T-helper 2 cell treated with Interferon-gamma antibody and Interleukin-4, amounts not matched to agents 5 μg/mL and 100 μg/mL, for 36 hours (primary cell): ENCODE measurements at regions not wholly inside any gene's neighbourhood (a gene's known extent, or its start where the extent isn't known, plus 50 kb on each side); places are given as distances from the start of the nearest gene placed in this dataset.
"Not testable (repeated sequence)": the region's sequence is repeated elsewhere in the genome, so short reads cannot be mapped to it uniquely, and the experiment has no call there.

Experiments used
- DNase-seq: peaks from one replicate; pipeline ENCODE4 v3.0.0; 2021; ENCODE audit warnings: low spot score
- H3K27ac Mint-ChIP-seq: one replicate; pipeline ENCODE4 v1.8.0; 2021; ENCODE audit warnings: mild to moderate bottlenecking, mixed read lengths
- H3K27me3 Mint-ChIP-seq: one replicate; pipeline ENCODE4 v1.8.0; 2021; ENCODE audit warnings: low read depth, mixed read lengths
- H3K36me3 Mint-ChIP-seq: one replicate; pipeline ENCODE4 v1.8.0; 2021; ENCODE audit warnings: low read depth, mixed read lengths
- H3K4me1 Mint-ChIP-seq: one replicate; pipeline ENCODE4 v1.8.0; 2021; ENCODE audit warnings: low read depth, mixed read lengths
- H3K4me3 Mint-ChIP-seq: one replicate; pipeline ENCODE4 v1.8.0; 2022; ENCODE audit warnings: mild to moderate bottlenecking, moderate library complexity, mixed read lengths
- H3K9me3 Mint-ChIP-seq: one replicate; pipeline ENCODE4 v1.8.0; 2021; ENCODE audit warnings: mixed read lengths

GRCh38 chr13:79908381-79908780 is 427.4 kb downstream of the NDFIP2 start:
- Mint-ChIP-seq H3K36me3 (no peaks in the 10 kb centered on the region), H3K4me1 (no peaks in the 10 kb centered on the region), H3K27me3 (no peaks in the 10 kb centered on the region), H3K9me3 (no peaks in the 10 kb centered on the region), H3K4me3 (no peak overlapping the region), H3K27ac (no peak overlapping the region)
- DNase-seq: no peak

GRCh38 chr13:79907527-79907926 is 426.6 kb downstream of the NDFIP2 start:
- no peaks in the 10 kb centered on the region for H3K36me3 Mint-ChIP-seq
- no peaks in the 10 kb centered on the region for H3K27me3 Mint-ChIP-seq
- no peaks in the 10 kb centered on the region for H3K4me1 Mint-ChIP-seq
- no peak for DNase-seq
- H3K4me3 Mint-ChIP-seq: no peak overlapping the region
- H3K9me3 Mint-ChIP-seq: no peaks in the 10 kb centered on the region
- no peak overlapping the region for H3K27ac Mint-ChIP-seq

- Mint-ChIP-seq H3K27me3 (no peaks in the 10 kb centered on the region), H3K4me1 (no peaks in the 10 kb centered on the region), H3K4me3 (no peak overlapping the region), H3K36me3 (no peaks in the 10 kb centered on the region), H3K9me3 (no peaks in the 10 kb centered on the region), H3K27ac (no peak overlapping the region)
- DNase-seq: no peak
These were observed 425.4 kb downstream of the NDFIP2 start for GRCh38 chr13:79906345-79906744.

GRCh38 chr13:79905018-79905417 is 424.1 kb downstream of the NDFIP2 start:
- Mint-ChIP-seq H3K36me3 (no peaks in the 10 kb centered on the region), H3K4me1 (no peaks in the 10 kb centered on the region)

GRCh38 chr13:79904581-79904980 is 423.6 kb downstream of the NDFIP2 start:
- Mint-ChIP-seq H3K4me1 (no peaks in the 10 kb centered on the region), H3K36me3 (no peaks in the 10 kb centered on the region), H3K4me3 (no peak overlapping the region), H3K27me3 (no peaks in the 10 kb centered on the region), H3K9me3 (no peaks in the 10 kb centered on the region), H3K27ac (no peak overlapping the region)
- DNase-seq: no peak

More at GRCh38 chr13:79905018-79905417, 424.1 kb downstream of the NDFIP2 start:
- no peak overlapping the region for H3K4me3 Mint-ChIP-seq
- H3K27ac Mint-ChIP-seq: no peak overlapping the region
- no peaks in the 10 kb centered on the region for H3K27me3 Mint-ChIP-seq
- no peak for DNase-seq
- H3K9me3 Mint-ChIP-seq: no peaks in the 10 kb centered on the region

GRCh38 chr13:79901336-79901735 is 420.4 kb downstream of the NDFIP2 start:
- no peaks in the 10 kb centered on the region for H3K9me3 Mint-ChIP-seq
- no peak overlapping the region for H3K27ac Mint-ChIP-seq
- H3K36me3 Mint-ChIP-seq: no peaks in the 10 kb centered on the region
- H3K27me3 Mint-ChIP-seq: no peaks in the 10 kb centered on the region
- DNase-seq: no peak
- H3K4me3 Mint-ChIP-seq: no peak overlapping the region
- peaks cover 2% of the 10 kb centered on the region for H3K4me1 Mint-ChIP-seq

- Mint-ChIP-seq H3K4me3 (no peak overlapping the region), H3K27ac (no peak overlapping the region), H3K9me3 (no peaks in the 10 kb centered on the region)
These were observed 419.4 kb downstream of the NDFIP2 start for GRCh38 chr13:79900356-79900755.

GRCh38 chr13:79898996-79899395 is 418.0 kb downstream of the NDFIP2 start:
- Mint-ChIP-seq H3K9me3 (no peaks in the 10 kb centered on the region), H3K36me3 (no peaks in the 10 kb centered on the region), H3K4me1 (peaks cover 2% of the 10 kb centered on the region), H3K27ac (no peak overlapping the region), H3K4me3 (no peak overlapping the region), H3K27me3 (no peaks in the 10 kb centered on the region)
- no peak for DNase-seq

More at GRCh38 chr13:79900356-79900755, 419.4 kb downstream of the NDFIP2 start:
- Mint-ChIP-seq H3K4me1 (peaks cover 2% of the 10 kb centered on the region), H3K27me3 (no peaks in the 10 kb centered on the region), H3K36me3 (no peaks in the 10 kb centered on the region)
- no peak for DNase-seq

GRCh38 chr13:79898202-79898826 is 417.4 kb downstream of the NDFIP2 start:
- no peak overlapping the region for H3K4me3 Mint-ChIP-seq
- no peak overlapping the region for H3K27ac Mint-ChIP-seq
- H3K4me1 Mint-ChIP-seq: peaks cover 2% of the 10 kb centered on the region
- no peaks in the 10 kb centered on the region for H3K36me3 Mint-ChIP-seq
- no peak for DNase-seq
- H3K9me3 Mint-ChIP-seq: no peaks in the 10 kb centered on the region
- no peaks in the 10 kb centered on the region for H3K27me3 Mint-ChIP-seq

GRCh38 chr13:79896851-79897250 is 415.9 kb downstream of the NDFIP2 start:
- Mint-ChIP-seq H3K27me3 (no peaks in the 10 kb centered on the region), H3K27ac (no peak overlapping the region), H3K36me3 (no peaks in the 10 kb centered on the region), H3K4me1 (peaks cover 2% of the 10 kb centered on the region), H3K4me3 (no peak overlapping the region), H3K9me3 (no peaks in the 10 kb centered on the region)
- DNase-seq: no peak

- Mint-ChIP-seq H3K36me3 (no peaks in the 10 kb centered on the region), H3K9me3 (no peaks in the 10 kb centered on the region), H3K27ac (no peak overlapping the region), H3K4me3 (no peak overlapping the region), H3K27me3 (no peaks in the 10 kb centered on the region), H3K4me1 (peaks cover 2% of the 10 kb centered on the region)
- no peak for DNase-seq
These were observed 414.5 kb downstream of the NDFIP2 start for GRCh38 chr13:79895416-79895815.

GRCh38 chr13:79887278-79887677 is 406.3 kb downstream of the NDFIP2 start:
- not testable (repeated sequence) for H3K4me1 Mint-ChIP-seq, H3K27me3 Mint-ChIP-seq, DNase-seq, H3K27ac Mint-ChIP-seq, H3K9me3 Mint-ChIP-seq, H3K36me3 Mint-ChIP-seq, H3K4me3 Mint-ChIP-seq

- Mint-ChIP-seq H3K4me1 (no peaks in the 10 kb centered on the region), H3K4me3 (no peak overlapping the region), H3K9me3 (no peaks in the 10 kb centered on the region), H3K27me3 (no peaks in the 10 kb centered on the region), H3K36me3 (no peaks in the 10 kb centered on the region), H3K27ac (no peak overlapping the region)
- no peak for DNase-seq
These were observed 405.6 kb downstream of the NDFIP2 start for GRCh38 chr13:79886601-79887000.

- no peak overlapping the region for H3K27ac Mint-ChIP-seq
- H3K36me3 Mint-ChIP-seq: no peaks in the 10 kb centered on the region
- H3K4me3 Mint-ChIP-seq: no peak overlapping the region
- no peaks in the 10 kb centered on the region for H3K4me1 Mint-ChIP-seq
- DNase-seq: no peak
- no peaks in the 10 kb centered on the region for H3K27me3 Mint-ChIP-seq
- no peaks in the 10 kb centered on the region for H3K9me3 Mint-ChIP-seq
These were observed 403.9 kb downstream of the NDFIP2 start for GRCh38 chr13:79884890-79885289.

- no peak overlapping the region for H3K27ac Mint-ChIP-seq
- no peak for DNase-seq
- H3K4me3 Mint-ChIP-seq: no peak overlapping the region
- no peaks in the 10 kb centered on the region for H3K36me3 Mint-ChIP-seq
- no peaks in the 10 kb centered on the region for H3K27me3 Mint-ChIP-seq
- no peaks in the 10 kb centered on the region for H3K4me1 Mint-ChIP-seq
- no peaks in the 10 kb centered on the region for H3K9me3 Mint-ChIP-seq
These were observed 402.3 kb downstream of the NDFIP2 start for GRCh38 chr13:79883216-79883615.
